ENCODE measurements at regions not wholly inside any gene's neighbourhood (a gene's known extent, or its start where the extent isn't known, plus 50 kb on each side); places are given as distances from the start of the nearest gene placed in this dataset.

GRCh38 chr7:88450874-88451273 is 144.2 kb upstream of the STEAP4 start:
- Histone ChIP-seq H3K36me3 (ENCODE audit: control insufficient read depth in 2 of 4, insufficient read depth in 4 of 4, low read length in 3 of 4) (no peaks in the 10 kb centered on the region), H4K5ac (ENCODE audit: insufficient read length, low read depth, low read length) (no peak overlapping the region), H3K79me1 (ENCODE audit: low read depth, low read length) (no peaks in the 10 kb centered on the region), H3K14ac (ENCODE audit: insufficient read length) (no peak overlapping the region), H3K27me3 (replicated peaks in 1 of 4; ENCODE audit: control insufficient read depth in 3 of 4, extremely low read depth in 1 of 4, insufficient read depth in 3 of 4, low read length in 3 of 4) (no peaks in the 10 kb centered on the region), H3K27ac (ENCODE audit: low read depth, low read length) (no peak overlapping the region), H3K4me1 (replicated peaks in 1 of 4; ENCODE audit: control insufficient read depth in 3 of 4, insufficient read depth in 4 of 4, low read length in 3 of 4) (no peaks in the 10 kb centered on the region; a peak in 1 of 7 replicates), H2BK120ac (replicated peaks; ENCODE audit: low read depth, low read length) (no peak overlapping the region), H3K23me2 (ENCODE audit: low read depth, low read length) (no peaks in the 10 kb centered on the region; the same call in 1 of the 2 replicates), H3K23ac (ENCODE audit: insufficient read length) (no peak overlapping the region), H2BK5ac (ENCODE audit: low read depth, low read length) (no peak overlapping the region), H3K4me2 (ENCODE audit: insufficient read depth in 1 of 2, low read depth in 2 of 2, low read length in 2 of 2) (no peak overlapping the region), H4K20me1 (replicated peaks in 1 of 2; ENCODE audit: control insufficient read depth in 1 of 2, insufficient read depth in 2 of 2, low read length in 2 of 2) (no peaks in the 10 kb centered on the region), H3K9me3 (ENCODE audit: insufficient read depth in 2 of 2, low read depth in 1 of 2, low read length in 1 of 2) (no peaks in the 10 kb centered on the region), H2BK12ac (ENCODE audit: low read depth, low read length) (no peak overlapping the region), H2AFZ (ENCODE audit: low read length) (0 out of 2 replicates have a peak overlapping the region, but pooled peaks have one; percentile 34), H3K79me2 (ENCODE audit: control insufficient read depth in 1 of 2, insufficient read depth in 2 of 2, low read length in 2 of 2) (no peaks in the 10 kb centered on the region), H4K8ac (ENCODE audit: extremely low read depth, insufficient read depth, low read length) (no peak overlapping the region), H3K4me3 (ENCODE audit: extremely low read depth in 1 of 4, insufficient read depth in 2 of 4, low read depth in 3 of 4, low read length in 4 of 4) (no peak overlapping the region), H2BK20ac (ENCODE audit: low read length) (no peak overlapping the region), H3K56ac (replicated peaks; ENCODE audit: insufficient read length, low read depth, low read length) (no peak overlapping the region), H4K91ac (replicated peaks; ENCODE audit: insufficient read length, low read length) (no peak overlapping the region), H3K18ac (ENCODE audit: extremely low read depth, low read length) (no peak overlapping the region), H2BK15ac (ENCODE audit: low read length) (no peak overlapping the region), H3K9ac (replicated peaks in 1 of 4; ENCODE audit: extremely low read depth in 1 of 4, low read depth in 3 of 4, low read length in 3 of 4) (no peak overlapping the region), H2AK5ac (ENCODE audit: low read depth, low read length) (no peak overlapping the region), H3K4ac (replicated peaks; ENCODE audit: insufficient read length, low read depth, low read length) (no peak overlapping the region)
- TF ChIP-seq ZNF274 (IDR thresholded peaks at IDR 0.05; ENCODE audit: borderline replicate concordance, extremely low read depth, low read length) (no peak), CTBP2 (IDR thresholded peaks at IDR 0.05; ENCODE audit: borderline replicate concordance, insufficient read depth, insufficient read length, low read length) (no peak), NANOG (IDR thresholded peaks at IDR 0.05; ENCODE audit: insufficient read depth, low read depth, low read length, poor library complexity, severe bottlenecking) (no peak), MAX (IDR thresholded peaks at IDR 0.05) (no peak), RBBP5 (IDR thresholded peaks at IDR 0.05; ENCODE audit: borderline replicate concordance, low read depth, low read length) (no peak), MAFK (IDR thresholded peaks at IDR 0.05; ENCODE audit: low read depth, low read length) (peak; percentile 66)
- ChIA-PET CTCF (ENCODE audit: partially characterized antibody) (no interaction called here), POLR2A (ENCODE audit: partially characterized antibody) (no interaction called here)
- 79% methylated on average over 1 of the region's 1 CpG; no CpG with 5 or more reads in 1 of the 2 experiments for WGBS, 2 experiments (ENCODE audit: extremely low coverage in 1 of 2, insufficient coverage in 1 of 2, insufficient read length in 1 of 2, insufficient replicate concordance in 2 of 2, low coverage in 1 of 2, low lambda C conversion rate in 2 of 2, missing lambda C conversion rate in 1 of 2)
- DNase-seq (ENCODE audit: low read depth in 1 of 2, low spot score in 2 of 2) (no peak), FAIRE-seq (no peak)
